GM23338 (cell line): ENCODE measurements at regions not wholly inside any gene's neighbourhood (a gene's known extent, or its start where the extent isn't known, plus 50 kb on each side); places are given as distances from the start of the nearest gene placed in this dataset.

Source experiments
- ATAC-seq: fragments of 200-7000 bp; cut with Tn5 transposase; 3 replicates; pipeline ENCODE4 v1.9.1; 2020
- DNase-seq: peaks from one replicate; pipeline ENCODE4 v3.0.0-alpha.2; 2015; ENCODE audit warnings: low spot score
- H2AFZ ChIP-seq: fragments of 200-600 bp; sonication (generic); 2 replicates; pipeline ENCODE4 v1.8.0; 2016; ENCODE audit warnings: antibody characterized with exemption, mild to moderate bottlenecking, moderate library complexity
- H3F3A ChIP-seq: fragments of 200-600 bp; sonication (generic); replicated peaks from 2 replicates; pipeline ENCODE4 v1.8.0; 2017; ENCODE audit warnings: antibody characterized with exemption, mixed run types, low read depth
- H3K27ac ChIP-seq: fragments of 200-600 bp; sonication (generic); 2 replicates; pipeline ENCODE4 v1.6.1; 2016; ENCODE audit warnings: low read depth
- H3K27me3 ChIP-seq: fragments of 200-600 bp; sonication (generic); 2 replicates; pipeline ENCODE4 v1.8.0; 2016; ENCODE audit warnings: mild to moderate bottlenecking, mixed run types, moderate library complexity; ENCODE audit not compliant: insufficient read depth
- H3K36me3 ChIP-seq: fragments of 200-600 bp; sonication (generic); 2 replicates; pipeline ENCODE4 v1.8.0; 2016; ENCODE audit warnings: mild to moderate bottlenecking; ENCODE audit not compliant: insufficient read depth
- H3K4me1 ChIP-seq: fragments of 200-600 bp; sonication (generic); 2 replicates; pipeline ENCODE4 v1.8.0; 2016; ENCODE audit warnings: mild to moderate bottlenecking, moderate library complexity; ENCODE audit not compliant: insufficient read depth
- H3K4me2 ChIP-seq: fragments of 200-600 bp; sonication (generic); 2 replicates; pipeline ENCODE4 v1.7.1; 2017; ENCODE audit warnings: mixed run types
- H3K4me3 ChIP-seq: fragments of 200-600 bp; sonication (generic); 2 replicates; pipeline ENCODE4 v1.6.1; 2016; ENCODE audit warnings: mixed run types
- H3K79me2 ChIP-seq: fragments of 200-600 bp; sonication (generic); replicated peaks from 2 replicates; pipeline ENCODE4 v1.8.0; 2017; ENCODE audit warnings: mild to moderate bottlenecking; ENCODE audit not compliant: insufficient read depth
- H3K9me2 ChIP-seq: fragments of 200-600 bp; sonication (generic); 2 replicates; pipeline ENCODE4 v1.8.0; 2017; ENCODE audit not compliant: insufficient read depth
- H4K20me1 ChIP-seq: fragments of 200-600 bp; sonication (generic); replicated peaks from 2 replicates; pipeline ENCODE4 v1.8.0; 2017; ENCODE audit warnings: mild to moderate bottlenecking; ENCODE audit not compliant: insufficient read depth
- H3K27ac Mint-ChIP-seq: 2 replicates; pipeline ENCODE4 v1.8.0; 2020; ENCODE audit warnings: inconsistent platforms, mild to moderate bottlenecking, moderate library complexity, mixed read lengths
- H3K27me3 Mint-ChIP-seq: 3 replicates; pipeline ENCODE4 v1.8.0; 2022; ENCODE audit warnings: low read depth, mild to moderate bottlenecking, moderate library complexity, mixed read lengths, inconsistent platforms; ENCODE audit not compliant: insufficient read depth, poor library complexity
- H3K36me3 Mint-ChIP-seq: 3 replicates; pipeline ENCODE4 v1.8.0; 2021; ENCODE audit warnings: low read depth, mild to moderate bottlenecking, inconsistent platforms, moderate library complexity, mixed read lengths
- H3K4me1 Mint-ChIP-seq: 3 replicates; pipeline ENCODE4 v1.8.0; 2020; ENCODE audit warnings: mild to moderate bottlenecking, inconsistent platforms, mixed read lengths
- H3K4me3 Mint-ChIP-seq: 3 replicates; pipeline ENCODE4 v1.8.0; 2021; ENCODE audit warnings: moderate library complexity, mild to moderate bottlenecking, inconsistent platforms, mixed read lengths
- H3K9me3 Mint-ChIP-seq: 3 replicates; pipeline ENCODE4 v1.8.0; 2020; ENCODE audit warnings: moderate library complexity, mild to moderate bottlenecking, inconsistent platforms, mixed read lengths
- CREB1 ChIP-seq: fragments of 250-450 bp; sonication (Bioruptor Pico); IDR thresholded peaks from 2 replicates; pipeline ENCODE4 v1.5.0; 2020; ENCODE audit warnings: low read depth, mild to moderate bottlenecking, moderate library complexity
- CTCF ChIP-seq, 2 experiments: fragments of 200-600 bp in 1 of 2; sonication (generic) in 1 of 2; conservative IDR thresholded peaks; 2 replicates each; pipeline versions ENCODE4 v1.5.1 to v1.6.1; 2016 to 2017; ENCODE audit warnings: antibody characterized with exemption in 2 of 2, low read depth in 2 of 2, mild to moderate bottlenecking in 2 of 2, moderate library complexity in 1 of 2
- EZH2 ChIP-seq: fragments of 200-600 bp; sonication (generic); IDR thresholded peaks from one replicate; pipeline ENCODE4 v1.8.0; 2017; ENCODE audit warnings: antibody characterized with exemption, mild to moderate bottlenecking, low read depth; ENCODE audit not compliant: unreplicated experiment
- EZH2phosphoT487 ChIP-seq: fragments of 200-600 bp; sonication (generic); IDR thresholded peaks from one replicate; pipeline ENCODE4 v1.8.1; 2018; ENCODE audit warnings: antibody characterized with exemption; ENCODE audit not compliant: unreplicated experiment
- JUNB ChIP-seq: IDR thresholded peaks from one replicate; pipeline ENCODE4 v1.6.1; 2016; ENCODE audit warnings: antibody characterized with exemption; ENCODE audit not compliant: unreplicated experiment
- NANOG ChIP-seq: IDR thresholded peaks from 2 replicates; pipeline ENCODE4 v1.6.1; 2016; ENCODE audit warnings: antibody characterized with exemption, borderline replicate concordance
- POLR2AphosphoS5 ChIP-seq: IDR thresholded peaks from 2 replicates; pipeline ENCODE4 v1.6.1; 2016; ENCODE audit warnings: antibody characterized with exemption, low read depth
- STAT1 ChIP-seq: IDR thresholded peaks from one replicate; pipeline ENCODE4 v1.6.1; 2016; ENCODE audit warnings: antibody characterized with exemption; ENCODE audit not compliant: unreplicated experiment
- ZNF114 ChIP-seq: fragments of 250-450 bp; sonication (Bioruptor Pico); IDR thresholded peaks from 2 replicates; pipeline ENCODE4 v1.5.0; 2020; ENCODE audit warnings: mild to moderate bottlenecking, moderate library complexity
- ZNF331 ChIP-seq: fragments of 250-450 bp; sonication (Bioruptor Pico); IDR thresholded peaks from 2 replicates; pipeline ENCODE4 v1.5.0; 2020; ENCODE audit warnings: low read depth, mild to moderate bottlenecking, moderate library complexity
- ZNF462 ChIP-seq: fragments of 250-450 bp; sonication (Bioruptor Pico); IDR thresholded peaks from 2 replicates; pipeline ENCODE4 v1.5.0; 2020; ENCODE audit warnings: mild to moderate bottlenecking, moderate library complexity
- TF ChIP-seq, protein P1 (sequence below): IDR thresholded peaks from one replicate; pipeline ENCODE4 v1.6.1; 2018; ENCODE audit warnings: antibody characterized with exemption; ENCODE audit not compliant: unreplicated experiment
- TF ChIP-seq, protein P2 (sequence below): IDR thresholded peaks from 2 replicates; pipeline ENCODE4 v1.6.1; 2016; ENCODE audit warnings: antibody characterized with exemption

- ATAC-seq (no peak), DNase-seq (no peak)
- no peaks in the 10 kb centered on the region for H3K27me3 Mint-ChIP-seq
- Histone ChIP-seq H3K4me1 (peaks cover 8% of the 10 kb centered on the region; the same call in 1 of the 2 replicates), H3K4me3 (no peak overlapping the region), H2AFZ (no peak overlapping the region), H3K27me3 (no peaks in the 10 kb centered on the region), H3F3A (no peaks in the 10 kb centered on the region), H3K27ac (no peak overlapping the region), H3K79me2 (no peaks in the 10 kb centered on the region), H4K20me1 (no peaks in the 10 kb centered on the region), H3K4me2 (no peak overlapping the region), H3K36me3 (no peaks in the 10 kb centered on the region), H3K9me2 (no peaks in the 10 kb centered on the region)
- H3K27ac Mint-ChIP-seq, result no peak overlapping the region
- no peak for TF ChIP-seq ZNF114 (CRISPR knock-in tag)
- no peak for TF ChIP-seq CTCF (conservative IDR thresholded peaks at IDR 0.05; ENCODE audit: low read depth in 2 of 2)
- no peak for TF ChIP-seq POLR2AphosphoS5
- no peak for TF ChIP-seq ZNF462 (CRISPR knock-in tag)
- TF ChIP-seq EZH2phosphoT487, result no peak
- TF ChIP-seq JUNB, result no peak
- TF ChIP-seq ZNF331 (CRISPR knock-in tag), result no peak
- TF ChIP-seq, protein P1, sequence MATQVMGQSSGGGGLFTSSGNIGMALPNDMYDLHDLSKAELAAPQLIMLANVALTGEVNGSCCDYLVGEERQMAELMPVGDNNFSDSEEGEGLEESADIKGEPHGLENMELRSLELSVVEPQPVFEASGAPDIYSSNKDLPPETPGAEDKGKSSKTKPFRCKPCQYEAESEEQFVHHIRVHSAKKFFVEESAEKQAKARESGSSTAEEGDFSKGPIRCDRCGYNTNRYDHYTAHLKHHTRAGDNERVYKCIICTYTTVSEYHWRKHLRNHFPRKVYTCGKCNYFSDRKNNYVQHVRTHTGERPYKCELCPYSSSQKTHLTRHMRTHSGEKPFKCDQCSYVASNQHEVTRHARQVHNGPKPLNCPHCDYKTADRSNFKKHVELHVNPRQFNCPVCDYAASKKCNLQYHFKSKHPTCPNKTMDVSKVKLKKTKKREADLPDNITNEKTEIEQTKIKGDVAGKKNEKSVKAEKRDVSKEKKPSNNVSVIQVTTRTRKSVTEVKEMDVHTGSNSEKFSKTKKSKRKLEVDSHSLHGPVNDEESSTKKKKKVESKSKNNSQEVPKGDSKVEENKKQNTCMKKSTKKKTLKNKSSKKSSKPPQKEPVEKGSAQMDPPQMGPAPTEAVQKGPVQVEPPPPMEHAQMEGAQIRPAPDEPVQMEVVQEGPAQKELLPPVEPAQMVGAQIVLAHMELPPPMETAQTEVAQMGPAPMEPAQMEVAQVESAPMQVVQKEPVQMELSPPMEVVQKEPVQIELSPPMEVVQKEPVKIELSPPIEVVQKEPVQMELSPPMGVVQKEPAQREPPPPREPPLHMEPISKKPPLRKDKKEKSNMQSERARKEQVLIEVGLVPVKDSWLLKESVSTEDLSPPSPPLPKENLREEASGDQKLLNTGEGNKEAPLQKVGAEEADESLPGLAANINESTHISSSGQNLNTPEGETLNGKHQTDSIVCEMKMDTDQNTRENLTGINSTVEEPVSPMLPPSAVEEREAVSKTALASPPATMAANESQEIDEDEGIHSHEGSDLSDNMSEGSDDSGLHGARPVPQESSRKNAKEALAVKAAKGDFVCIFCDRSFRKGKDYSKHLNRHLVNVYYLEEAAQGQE, result no peak
- TF ChIP-seq STAT1, result no peak
- TF ChIP-seq NANOG, result no peak
- TF ChIP-seq, protein P2, sequence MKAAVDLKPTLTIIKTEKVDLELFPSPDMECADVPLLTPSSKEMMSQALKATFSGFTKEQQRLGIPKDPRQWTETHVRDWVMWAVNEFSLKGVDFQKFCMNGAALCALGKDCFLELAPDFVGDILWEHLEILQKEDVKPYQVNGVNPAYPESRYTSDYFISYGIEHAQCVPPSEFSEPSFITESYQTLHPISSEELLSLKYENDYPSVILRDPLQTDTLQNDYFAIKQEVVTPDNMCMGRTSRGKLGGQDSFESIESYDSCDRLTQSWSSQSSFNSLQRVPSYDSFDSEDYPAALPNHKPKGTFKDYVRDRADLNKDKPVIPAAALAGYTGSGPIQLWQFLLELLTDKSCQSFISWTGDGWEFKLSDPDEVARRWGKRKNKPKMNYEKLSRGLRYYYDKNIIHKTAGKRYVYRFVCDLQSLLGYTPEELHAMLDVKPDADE, result no peak
- no peak for TF ChIP-seq CREB1 (CRISPR knock-in tag)
- TF ChIP-seq EZH2, result no peak
- H3K36me3 Mint-ChIP-seq, result no peaks in the 10 kb centered on the region
- H3K4me3 Mint-ChIP-seq, result no peak overlapping the region
- peaks cover 5% of the 10 kb centered on the region; the same call in 2 of the 3 replicates for H3K4me1 Mint-ChIP-seq
- H3K9me3 Mint-ChIP-seq, result no peaks in the 10 kb centered on the region
These were observed 777.5 kb downstream of the ADGRL2 start for GRCh38 chr1:82578086-82578726.
